ENCODE measurements at regions not wholly inside any gene's neighbourhood (a gene's known extent, or its start where the extent isn't known, plus 50 kb on each side); places are given as distances from the start of the nearest gene placed in this dataset.

- no peak for TF ChIP-seq JUND (IDR thresholded peaks at IDR 0.05; ENCODE audit: low read depth)
- in situ Hi-C loops (cut with HindIII; ENCODE audit: low pct_unique_long_range_greater_than_20kb, low sequenced_read_pairs) = no loop called here
- DNase-seq (ENCODE audit: low read depth in 1 of 2, low spot score in 1 of 2) = no peak
Measured at GRCh38 chr4:28555866-28556265, 1695.2 kb downstream of the STIM2 start.

DNA sequence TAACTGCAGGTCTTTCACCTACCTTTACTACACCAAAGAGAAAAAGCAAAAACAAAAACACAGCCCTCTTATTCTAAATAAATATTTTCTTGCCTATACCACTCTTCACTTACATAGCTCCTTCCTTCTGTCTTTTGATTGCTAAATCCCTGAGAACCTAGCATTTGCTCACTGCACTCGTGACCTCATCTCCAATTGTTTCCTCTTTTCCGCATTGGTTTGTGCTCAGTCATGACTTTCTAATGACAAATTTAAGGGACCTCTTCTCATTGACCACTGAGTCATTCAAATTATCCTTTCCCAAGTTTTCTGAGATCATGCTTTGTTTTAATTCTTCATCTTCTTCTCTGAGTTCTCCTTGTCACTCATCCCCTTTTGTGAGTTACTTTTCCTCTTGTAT is 1697.1 kb downstream of the STIM2 start:
- no peak for DNase-seq (ENCODE audit: low read depth in 1 of 2, low spot score in 1 of 2)
- TF ChIP-seq JUND (IDR thresholded peaks at IDR 0.05; ENCODE audit: low read depth) = no peak
- in situ Hi-C loops (cut with HindIII; ENCODE audit: low pct_unique_long_range_greater_than_20kb, low sequenced_read_pairs) = no loop called here

DNA sequence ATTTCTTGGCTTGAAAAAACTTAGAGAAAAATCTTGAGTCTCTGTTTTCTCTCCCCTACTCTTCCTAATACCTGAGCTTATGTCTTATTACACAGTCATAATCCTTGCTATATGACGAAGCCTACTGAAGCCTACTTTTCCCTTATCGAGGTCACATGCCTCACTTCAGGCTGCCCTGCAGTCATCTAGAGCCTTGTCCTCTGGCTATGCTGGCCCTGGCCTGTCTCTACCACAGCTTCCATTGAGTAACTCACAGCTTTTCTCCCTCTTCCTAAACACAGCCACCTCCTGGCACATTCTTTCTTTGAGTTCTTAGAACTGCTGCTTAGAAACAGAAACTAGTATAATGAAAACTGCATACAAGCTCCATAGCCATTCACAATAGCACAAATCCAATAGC is 1698.3 kb downstream of the STIM2 start:
- DNase-seq (ENCODE audit: low read depth in 1 of 2, low spot score in 1 of 2) = no peak
- TF ChIP-seq JUND (IDR thresholded peaks at IDR 0.05; ENCODE audit: low read depth) = no peak
- in situ Hi-C loops (cut with HindIII; ENCODE audit: low pct_unique_long_range_greater_than_20kb, low sequenced_read_pairs) = no loop called here

- DNase-seq (ENCODE audit: low read depth in 1 of 2, low spot score in 1 of 2) = peak in 1 of 2 experiments; percentile 4
- TF ChIP-seq JUND (IDR thresholded peaks at IDR 0.05; ENCODE audit: low read depth) = no peak
- in situ Hi-C loops (cut with HindIII; ENCODE audit: low pct_unique_long_range_greater_than_20kb, low sequenced_read_pairs) = no loop called here
Measured at GRCh38 chr4:28562913-28563312, 1702.3 kb downstream of the STIM2 start.

DNA sequence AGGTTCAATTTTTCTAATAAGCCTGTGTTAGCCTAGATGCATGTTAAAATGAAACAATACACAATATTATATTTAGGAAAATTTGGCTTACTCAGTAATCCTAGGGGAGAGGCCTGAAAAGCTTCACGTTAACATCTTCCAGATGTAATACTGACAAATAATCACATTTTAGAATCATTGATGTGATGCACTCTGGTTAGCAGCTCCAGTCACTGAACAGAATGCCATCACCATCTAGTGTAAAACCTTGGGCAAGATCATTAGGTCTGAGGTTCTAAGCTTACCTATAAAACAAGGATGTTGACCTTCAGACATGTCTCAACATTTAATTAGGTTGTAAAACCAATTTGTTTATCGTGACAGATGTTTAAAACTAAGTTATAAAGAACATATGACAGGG is 1704.8 kb downstream of the STIM2 start:
- in situ Hi-C loops (cut with HindIII; ENCODE audit: low pct_unique_long_range_greater_than_20kb, low sequenced_read_pairs) = no loop called here
- no peak for TF ChIP-seq JUND (IDR thresholded peaks at IDR 0.05; ENCODE audit: low read depth)
- no peak for DNase-seq (ENCODE audit: low read depth in 1 of 2, low spot score in 1 of 2)

DNA sequence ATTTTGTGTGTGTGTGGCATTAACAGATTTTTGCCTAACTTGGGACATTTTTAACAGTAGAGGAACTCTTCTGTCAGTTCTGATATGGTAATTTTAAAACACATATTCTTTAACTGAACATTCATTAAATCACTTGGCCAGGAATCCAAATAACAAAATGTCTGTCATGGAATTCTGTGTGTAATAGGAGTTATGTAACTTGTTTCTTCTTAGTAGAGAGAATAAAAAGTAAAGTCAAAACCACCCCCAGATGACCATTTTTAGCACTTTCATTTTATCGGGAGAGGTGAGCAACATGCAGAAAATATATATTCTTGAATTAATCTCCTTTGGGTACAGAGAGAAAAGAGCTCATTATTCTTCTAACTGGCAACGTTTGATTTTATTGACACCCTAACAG is 1740.3 kb downstream of the STIM2 start:
- in situ Hi-C loops (cut with HindIII; ENCODE audit: low pct_unique_long_range_greater_than_20kb, low sequenced_read_pairs) = no loop called here
- no peak for DNase-seq (ENCODE audit: low read depth in 1 of 2, low spot score in 1 of 2)
- TF ChIP-seq JUND (IDR thresholded peaks at IDR 0.05; ENCODE audit: low read depth) = no peak

DNA sequence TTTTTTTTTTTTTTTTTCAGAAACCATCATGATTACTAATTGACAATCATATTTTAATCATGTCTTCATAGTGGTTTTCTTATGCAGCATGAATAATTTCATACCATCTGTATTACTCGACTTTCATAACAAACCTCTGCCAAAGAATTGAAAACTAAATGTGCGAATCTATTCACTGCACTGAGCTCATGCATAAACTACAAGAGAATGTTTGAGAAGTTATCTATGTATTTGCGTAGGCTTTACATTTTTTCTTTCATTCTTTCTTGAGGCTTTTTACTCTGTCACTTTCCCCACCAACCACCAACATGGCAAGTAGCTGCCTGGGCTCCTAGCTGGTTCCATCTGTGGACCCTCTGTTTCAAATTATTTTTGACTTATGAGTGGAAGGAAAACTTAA is 1761.0 kb downstream of the STIM2 start:
- no peak for TF ChIP-seq JUND (IDR thresholded peaks at IDR 0.05; ENCODE audit: low read depth)
- in situ Hi-C loops (cut with HindIII; ENCODE audit: low pct_unique_long_range_greater_than_20kb, low sequenced_read_pairs) = no loop called here
- DNase-seq (ENCODE audit: low read depth in 1 of 2, low spot score in 1 of 2) = no peak

- in situ Hi-C loops (cut with HindIII; ENCODE audit: low pct_unique_long_range_greater_than_20kb, low sequenced_read_pairs) = no loop called here
- no peak for DNase-seq (ENCODE audit: low read depth in 1 of 2, low spot score in 1 of 2)
- no peak for TF ChIP-seq JUND (IDR thresholded peaks at IDR 0.05; ENCODE audit: low read depth)
Measured at GRCh38 chr4:28636971-28637370, 1776.3 kb downstream of the STIM2 start.

GRCh38 chr4:28639747-28640146 is 1779.1 kb downstream of the STIM2 start:
- in situ Hi-C loops (cut with HindIII; ENCODE audit: low pct_unique_long_range_greater_than_20kb, low sequenced_read_pairs) = no loop called here
- DNase-seq (ENCODE audit: low read depth in 1 of 2, low spot score in 1 of 2) = no peak

DNA sequence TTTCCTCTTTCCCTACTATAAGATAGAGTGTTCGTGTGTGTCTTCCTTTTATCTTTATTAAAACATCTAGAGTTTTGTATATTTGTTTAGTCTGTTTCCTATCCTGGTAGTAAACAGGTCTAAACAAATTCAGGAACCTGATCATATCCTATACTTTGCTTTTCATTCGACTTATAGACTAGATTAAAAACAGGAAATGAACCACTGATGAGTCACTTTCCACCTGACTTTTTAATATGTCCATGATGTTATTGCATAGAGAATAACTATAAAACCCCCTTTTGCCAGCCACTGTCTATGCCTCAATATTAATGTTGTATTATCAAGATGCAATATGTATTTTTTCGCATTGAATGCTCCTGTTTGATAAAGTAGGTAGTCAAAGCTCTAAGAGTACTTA is 1794.0 kb downstream of the STIM2 start:
- in situ Hi-C loops (cut with HindIII; ENCODE audit: low pct_unique_long_range_greater_than_20kb, low sequenced_read_pairs) = no loop called here
- no peak for TF ChIP-seq JUND (IDR thresholded peaks at IDR 0.05; ENCODE audit: low read depth)
- DNase-seq (ENCODE audit: low read depth in 1 of 2, low spot score in 1 of 2) = no peak

More at GRCh38 chr4:28639747-28640146, 1779.1 kb downstream of the STIM2 start:
- TF ChIP-seq JUND (IDR thresholded peaks at IDR 0.05; ENCODE audit: low read depth) = no peak

DNA sequence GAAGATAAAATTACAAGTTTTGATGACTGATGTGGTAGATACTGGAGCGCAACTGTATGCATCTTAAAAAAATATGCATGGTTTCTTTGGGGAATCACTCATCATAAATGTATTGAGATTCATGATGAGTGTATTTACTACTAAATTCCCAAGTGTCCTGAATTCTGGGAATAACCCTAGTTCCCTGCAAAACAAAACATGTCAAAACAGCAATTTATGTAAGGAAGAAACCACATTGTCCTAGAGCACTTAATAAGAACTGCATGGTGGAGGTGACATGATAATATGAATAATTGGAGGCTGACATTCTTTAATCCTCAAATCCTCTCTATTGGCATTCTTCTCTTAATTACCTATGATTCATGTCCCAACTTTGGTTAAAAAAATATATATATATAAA is 1804.7 kb downstream of the STIM2 start:
- DNase-seq (ENCODE audit: low read depth in 1 of 2, low spot score in 1 of 2) = no peak
- in situ Hi-C loops (cut with HindIII; ENCODE audit: low pct_unique_long_range_greater_than_20kb, low sequenced_read_pairs) = no loop called here
- TF ChIP-seq JUND (IDR thresholded peaks at IDR 0.05; ENCODE audit: low read depth) = no peak

GRCh38 chr4:28675582-28675981 is 1814.9 kb downstream of the STIM2 start:
- in situ Hi-C loops (cut with HindIII; ENCODE audit: low pct_unique_long_range_greater_than_20kb, low sequenced_read_pairs) = no loop called here
- no peak for TF ChIP-seq JUND (IDR thresholded peaks at IDR 0.05; ENCODE audit: low read depth)
- DNase-seq (ENCODE audit: low read depth in 1 of 2, low spot score in 1 of 2) = no peak

DNA sequence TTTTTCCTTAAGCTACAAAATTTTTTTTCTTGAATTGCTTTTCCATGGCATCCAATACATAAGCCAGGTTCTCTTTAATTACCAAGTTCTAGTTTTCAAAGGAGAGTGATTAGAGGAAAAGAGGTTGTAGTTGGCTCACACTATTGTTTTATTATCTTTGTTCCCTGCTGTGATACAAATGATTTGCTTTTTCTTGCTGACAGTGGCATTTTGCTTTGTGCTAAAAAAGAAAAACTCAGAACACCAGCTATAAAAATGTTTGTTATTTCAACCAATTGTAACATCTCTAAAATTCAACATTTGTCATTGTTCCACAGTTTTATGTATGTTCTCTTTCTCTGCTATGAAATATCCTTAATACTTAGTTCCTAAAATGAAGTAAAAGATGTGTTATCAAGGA is 1817.2 kb downstream of the STIM2 start:
- no peak for DNase-seq (ENCODE audit: low read depth in 1 of 2, low spot score in 1 of 2)
- in situ Hi-C loops (cut with HindIII; ENCODE audit: low pct_unique_long_range_greater_than_20kb, low sequenced_read_pairs) = no loop called here
- no peak for TF ChIP-seq JUND (IDR thresholded peaks at IDR 0.05; ENCODE audit: low read depth)

- no peak for TF ChIP-seq JUND (IDR thresholded peaks at IDR 0.05; ENCODE audit: low read depth)
- DNase-seq (ENCODE audit: low read depth in 1 of 2, low spot score in 1 of 2) = no peak
- in situ Hi-C loops (cut with HindIII; ENCODE audit: low pct_unique_long_range_greater_than_20kb, low sequenced_read_pairs) = no loop called here
Measured at GRCh38 chr4:28682847-28683246, 1822.2 kb downstream of the STIM2 start.
